ENCODE measurements at regions not wholly inside any gene's neighbourhood (a gene's known extent, or its start where the extent isn't known, plus 50 kb on each side); places are given as distances from the start of the nearest gene placed in this dataset.

- DNase-seq (ENCODE audit: low read depth, low spot score), result no peak
Measured at GRCh38 chr16:82567175-82567574, 59.6 kb upstream of the CDH13 start.

- DNase-seq (ENCODE audit: low read depth, low spot score), result no peak
Measured at GRCh38 chr16:82563401-82563800, 63.4 kb upstream of the CDH13 start.

- DNase-seq (ENCODE audit: low read depth, low spot score), result no peak
Measured at GRCh38 chr16:82562183-82562683, 64.5 kb upstream of the CDH13 start.

- DNase-seq (ENCODE audit: low read depth, low spot score), result no peak
Measured at GRCh38 chr16:82560805-82561325, 65.9 kb upstream of the CDH13 start.

GRCh38 chr16:82544378-82545160, 82.2 kb upstream of the CDH13 start:
- DNase-seq (ENCODE audit: low read depth, low spot score), result peak; percentile 2

GRCh38 chr16:82542714-82543113, 84.1 kb upstream of the CDH13 start:
- no peak for DNase-seq (ENCODE audit: low read depth, low spot score)

GRCh38 chr16:82541103-82541502, 85.7 kb upstream of the CDH13 start:
- DNase-seq (ENCODE audit: low read depth, low spot score), result no peak

- DNase-seq (ENCODE audit: low read depth, low spot score), result no peak
Measured at GRCh38 chr16:82535764-82536163, 91.0 kb upstream of the CDH13 start.

GRCh38 chr16:82535262-82535661, 91.5 kb upstream of the CDH13 start:
- DNase-seq (ENCODE audit: low read depth, low spot score), result no peak

GRCh38 chr16:82533189-82533588, 93.6 kb upstream of the CDH13 start:
- DNase-seq (ENCODE audit: low read depth, low spot score), result no peak

- no peak for DNase-seq (ENCODE audit: low read depth, low spot score)
Measured at GRCh38 chr16:82530883-82531282, 95.9 kb upstream of the CDH13 start.

GRCh38 chr16:82527101-82527500, 99.7 kb upstream of the CDH13 start:
- DNase-seq (ENCODE audit: low read depth, low spot score), result no peak

- DNase-seq (ENCODE audit: low read depth, low spot score), result no peak
Measured at GRCh38 chr16:82524976-82525375, 101.8 kb upstream of the CDH13 start.

GRCh38 chr16:82523815-82524214, 103.0 kb upstream of the CDH13 start:
- DNase-seq (ENCODE audit: low read depth, low spot score), result no peak

- DNase-seq (ENCODE audit: low read depth, low spot score), result no peak
Measured at GRCh38 chr16:82522026-82522425, 104.7 kb upstream of the CDH13 start.

GRCh38 chr16:82518811-82519210, 108.0 kb upstream of the CDH13 start:
- DNase-seq (ENCODE audit: low read depth, low spot score), result no peak

- no peak for DNase-seq (ENCODE audit: low read depth, low spot score)
Measured at GRCh38 chr16:82514262-82514661, 112.5 kb upstream of the CDH13 start.

GRCh38 chr16:82510789-82511305, 115.9 kb upstream of the CDH13 start:
- no peak for DNase-seq (ENCODE audit: low read depth, low spot score)

- no peak for DNase-seq (ENCODE audit: low read depth, low spot score)
Measured at GRCh38 chr16:82509691-82510430, 116.9 kb upstream of the CDH13 start.

GRCh38 chr16:82506692-82507670, 119.8 kb upstream of the CDH13 start:
- no peak for DNase-seq (ENCODE audit: low read depth, low spot score)

GRCh38 chr16:82504836-82505235, 121.9 kb upstream of the CDH13 start:
- no peak for DNase-seq (ENCODE audit: low read depth, low spot score)

All from ELF-1 (cell line).